ENCODE measurements at regions not wholly inside any gene's neighbourhood (a gene's known extent, or its start where the extent isn't known, plus 50 kb on each side); places are given as distances from the start of the nearest gene placed in this dataset.

DNA sequence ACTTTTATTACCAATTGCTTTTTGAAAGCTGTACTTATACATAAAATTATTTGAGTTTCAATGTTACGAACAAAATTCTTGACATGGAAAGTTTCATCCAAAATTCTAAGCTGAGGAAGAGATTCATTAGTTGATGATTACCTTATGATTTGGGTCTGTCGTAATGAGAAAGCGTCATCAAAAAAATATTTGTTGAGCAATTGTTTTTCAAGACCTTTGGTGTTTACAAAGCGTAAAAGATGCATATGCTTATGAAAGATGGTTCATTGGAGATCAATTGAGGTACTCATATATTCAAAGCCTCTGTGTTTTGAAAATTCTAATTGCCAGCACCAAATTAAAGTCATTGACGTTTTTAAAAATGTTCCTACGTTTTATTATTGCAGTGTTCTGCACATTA is 110.5 kb upstream of the DOK5 start:
- TF ChIP-seq PBX3 (IDR thresholded peaks at IDR 0.05), result no peak
- TF ChIP-seq JUN (IDR thresholded peaks at IDR 0.05), result no peak
- TF ChIP-seq POLR2A (IDR thresholded peaks at IDR 0.05; ENCODE audit: low read length), result no peak
- TF ChIP-seq, protein P1, sequence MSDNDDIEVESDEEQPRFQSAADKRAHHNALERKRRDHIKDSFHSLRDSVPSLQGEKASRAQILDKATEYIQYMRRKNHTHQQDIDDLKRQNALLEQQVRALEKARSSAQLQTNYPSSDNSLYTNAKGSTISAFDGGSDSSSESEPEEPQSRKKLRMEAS (IDR thresholded peaks at IDR 0.05), result no peak
- no peak for TF ChIP-seq CTCF (IDR thresholded peaks at IDR 0.05)
- no peak for TF ChIP-seq HDAC2 (IDR thresholded peaks at IDR 0.05)
